CD14-positive monocyte (primary cell): ENCODE measurements at regions not wholly inside any gene's neighbourhood (a gene's known extent, or its start where the extent isn't known, plus 50 kb on each side); places are given as distances from the start of the nearest gene placed in this dataset.

Experiments used
- DNase-seq, 3 donors: peaks; one replicate each; pipeline ENCODE4 v3.0.0-alpha.2; 2011 to 2022
- H2AFZ ChIP-seq: 2 replicates; pipeline ENCODE4 v1.6.0; 2012; ENCODE audit warnings: mild to moderate bottlenecking, low read depth, low read length, inconsistent platforms; ENCODE audit not compliant: insufficient read depth, poor library complexity, severe bottlenecking
- H3K27ac ChIP-seq, 2 donors: 1 replicate in 1 of 2; 2 replicates in 1 of 2; pipeline ENCODE4 v1.5.1; 2012 to 2013; ENCODE audit warnings: low read length in 2 of 2, control low read depth in 1 of 2, inconsistent platforms in 1 of 2, low read depth in 1 of 2, mild to moderate bottlenecking in 1 of 2
- H3K27me3 ChIP-seq, 2 donors: one replicate each; pipeline versions ENCODE4 v1.6.0 to v1.6.1; 2011 to 2013; ENCODE audit warnings: low read length in 2 of 2; ENCODE audit not compliant: control insufficient read depth in 2 of 2, insufficient read depth in 2 of 2
- H3K36me3 ChIP-seq, 2 donors: replicated peaks in 1 of 2; 1 replicate in 1 of 2; 2 replicates in 1 of 2; pipeline versions ENCODE4 v1.5.1 to v1.6.1; 2012 to 2013; ENCODE audit warnings: low read length in 2 of 2, control low read depth in 1 of 2, inconsistent platforms in 1 of 2, mild to moderate bottlenecking in 1 of 2; ENCODE audit not compliant: insufficient read depth in 2 of 2, control insufficient read depth in 1 of 2
- H3K4me1 ChIP-seq, 2 donors: 1 replicate in 1 of 2; 2 replicates in 1 of 2; pipeline versions ENCODE4 v1.5.1 to v1.6.1; 2012 to 2013; ENCODE audit warnings: low read length in 2 of 2, control low read depth in 1 of 2, inconsistent platforms in 1 of 2, mild to moderate bottlenecking in 1 of 2, moderate library complexity in 1 of 2; ENCODE audit not compliant: insufficient read depth in 2 of 2, control insufficient read depth in 1 of 2
- H3K4me2 ChIP-seq: replicated peaks from 2 replicates; pipeline ENCODE3; 2012; ENCODE audit warnings: low read length, moderate library complexity, mild to moderate bottlenecking; ENCODE audit not compliant: poor library complexity, severe bottlenecking; ENCODE audit errors: extremely low read depth
- H3K4me3 ChIP-seq, 3 experiments: fragments of 200-600 bp in 1 of 3; sonication (generic) in 1 of 3; replicated peaks in 1 of 3; 1 replicate in 2 of 3; 2 replicates in 1 of 3; pipeline ENCODE4 v1.5.1; 2011 to 2013; ENCODE audit warnings: low read length in 3 of 3, mild to moderate bottlenecking in 3 of 3, control low read depth in 2 of 3, low read depth in 2 of 3, inconsistent platforms in 1 of 3, moderate library complexity in 1 of 3
- H3K79me2 ChIP-seq: 2 replicates; pipeline ENCODE4 v1.6.0; 2012; ENCODE audit warnings: mild to moderate bottlenecking, control low read depth, inconsistent platforms, low read length, moderate library complexity; ENCODE audit not compliant: insufficient read depth
- H3K9ac ChIP-seq: 2 replicates; pipeline ENCODE4 v1.6.0; 2017; ENCODE audit warnings: low read length, mild to moderate bottlenecking; ENCODE audit not compliant: insufficient read depth, poor library complexity, severe bottlenecking
- H3K9me3 ChIP-seq, 2 donors: replicated peaks in 1 of 2; 1 replicate in 1 of 2; 2 replicates in 1 of 2; pipeline versions ENCODE4 v1.5.1 to v1.6.1; 2012 to 2013; ENCODE audit warnings: low read length in 2 of 2, control low read depth in 1 of 2; ENCODE audit not compliant: control insufficient read depth in 1 of 2, insufficient read depth in 1 of 2
- H4K20me1 ChIP-seq: 2 replicates; pipeline ENCODE4 v1.6.0; 2012; ENCODE audit warnings: mild to moderate bottlenecking, low read length, control low read depth, moderate library complexity; ENCODE audit not compliant: insufficient read depth
- H3K27ac Mint-ChIP-seq, 7 donors: one replicate each; pipeline ENCODE4 v1.8.0; 2020; ENCODE audit warnings: mild to moderate bottlenecking in 7 of 7, mixed read lengths in 7 of 7, moderate library complexity in 6 of 7, inconsistent platforms in 2 of 7
- H3K27me3 Mint-ChIP-seq, 3 donors: one replicate each; pipeline ENCODE4 v1.8.0; 2021 to 2022; ENCODE audit warnings: low read depth in 3 of 3, mild to moderate bottlenecking in 3 of 3, mixed read lengths in 3 of 3, moderate library complexity in 3 of 3, inconsistent platforms in 1 of 3
- H3K36me3 Mint-ChIP-seq, 2 donors: one replicate each; pipeline ENCODE4 v1.8.0; 2020; ENCODE audit warnings: mixed read lengths in 2 of 2, inconsistent platforms in 1 of 2, mild to moderate bottlenecking in 1 of 2
- H3K4me1 Mint-ChIP-seq: one replicate; pipeline ENCODE4 v1.8.0; 2020; ENCODE audit warnings: mild to moderate bottlenecking, mixed read lengths
- H3K4me3 Mint-ChIP-seq, 2 donors: one replicate each; pipeline ENCODE4 v1.8.0; 2020; ENCODE audit warnings: mild to moderate bottlenecking in 2 of 2, mixed read lengths in 2 of 2, moderate library complexity in 1 of 2
- H3K9me3 Mint-ChIP-seq, 7 donors: one replicate each; pipeline ENCODE4 v1.8.0; 2020 to 2022; ENCODE audit warnings: mixed read lengths in 7 of 7, mild to moderate bottlenecking in 6 of 7, moderate library complexity in 6 of 7, inconsistent platforms in 2 of 7
- WGBS: methylation state at CpG from one replicate; pipeline ENCODE4 v1.1.5; 2013; ENCODE audit warnings: missing lambda C conversion rate; ENCODE audit not compliant: insufficient coverage; 5-methylcytosine and 5-hydroxymethylcytosine counted together
- intact Hi-C, 2 donors: fragments of 100-400 bp; cut with micrococcal nuclease; formaldehyde crosslinking; loops; one replicate each; pipeline versions ENCODE4 v1.15.0 to v1.15.1; 2023
- TF ChIP-seq, protein P1 (sequence below): fragments of 200-600 bp; IDR thresholded peaks from one replicate; pipeline ENCODE4 v1.8.0; 2022; ENCODE audit warnings: antibody characterized with exemption, mild to moderate bottlenecking

GRCh38 chr22:49598338-49598737 is 229.3 kb downstream of the BRD1 start:
- H3K27me3 Mint-ChIP-seq: peaks cover 0 to 2% (median 1%) of the 10 kb centered on the region in 3 donors
- peaks cover 10 to 28% of the 10 kb centered on the region in 2 donors for H3K36me3 ChIP-seq
- peaks cover 22 to 31% of the 10 kb centered on the region in 2 donors for H3K4me1 ChIP-seq
- peaks cover 10% of the 10 kb centered on the region for H3K4me1 Mint-ChIP-seq
- H3K4me3 Mint-ChIP-seq: no peak overlapping the region
- H3K9ac ChIP-seq: no peak overlapping the region
- peaks cover 15 to 19% of the 10 kb centered on the region in 2 donors for H3K36me3 Mint-ChIP-seq
- DNase-seq: no peak
- H3K4me2 ChIP-seq: no peak overlapping the region
- intact Hi-C loops: no loop called here
- H3K27ac Mint-ChIP-seq: no peak overlapping the region
- H4K20me1 ChIP-seq: peaks cover 39% of the 10 kb centered on the region
- H3K4me3 ChIP-seq: no peak overlapping the region
- WGBS: 93% methylated on average over 8 of the region's 9 CpGs
- no peak overlapping the region for H3K27ac ChIP-seq
- H3K9me3 ChIP-seq: no peaks in the 10 kb centered on the region
- H3K9me3 Mint-ChIP-seq: peaks cover 0 to 3% (median 0%) of the 10 kb centered on the region in 7 donors
- no peak overlapping the region for H2AFZ ChIP-seq
- TF ChIP-seq, protein P1, sequence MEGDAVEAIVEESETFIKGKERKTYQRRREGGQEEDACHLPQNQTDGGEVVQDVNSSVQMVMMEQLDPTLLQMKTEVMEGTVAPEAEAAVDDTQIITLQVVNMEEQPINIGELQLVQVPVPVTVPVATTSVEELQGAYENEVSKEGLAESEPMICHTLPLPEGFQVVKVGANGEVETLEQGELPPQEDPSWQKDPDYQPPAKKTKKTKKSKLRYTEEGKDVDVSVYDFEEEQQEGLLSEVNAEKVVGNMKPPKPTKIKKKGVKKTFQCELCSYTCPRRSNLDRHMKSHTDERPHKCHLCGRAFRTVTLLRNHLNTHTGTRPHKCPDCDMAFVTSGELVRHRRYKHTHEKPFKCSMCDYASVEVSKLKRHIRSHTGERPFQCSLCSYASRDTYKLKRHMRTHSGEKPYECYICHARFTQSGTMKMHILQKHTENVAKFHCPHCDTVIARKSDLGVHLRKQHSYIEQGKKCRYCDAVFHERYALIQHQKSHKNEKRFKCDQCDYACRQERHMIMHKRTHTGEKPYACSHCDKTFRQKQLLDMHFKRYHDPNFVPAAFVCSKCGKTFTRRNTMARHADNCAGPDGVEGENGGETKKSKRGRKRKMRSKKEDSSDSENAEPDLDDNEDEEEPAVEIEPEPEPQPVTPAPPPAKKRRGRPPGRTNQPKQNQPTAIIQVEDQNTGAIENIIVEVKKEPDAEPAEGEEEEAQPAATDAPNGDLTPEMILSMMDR: no peak
- H3K27me3 ChIP-seq: no peaks in the 10 kb centered on the region
- H3K79me2 ChIP-seq: peaks cover 15% of the 10 kb centered on the region

- Mint-ChIP-seq H3K36me3 (peaks cover 11 to 14% of the 10 kb centered on the region in 2 donors), H3K27ac (no peak overlapping the region), H3K4me1 (peaks cover 10% of the 10 kb centered on the region), H3K27me3 (peaks cover 0 to 1% (median 0%) of the 10 kb centered on the region in 3 donors), H3K4me3 (no peak overlapping the region), H3K9me3 (peaks cover 0 to 3% (median 0%) of the 10 kb centered on the region in 7 donors)
- Histone ChIP-seq H3K9ac (no peak overlapping the region), H3K4me3 (no peak overlapping the region), H3K79me2 (peaks cover 15% of the 10 kb centered on the region), H3K4me1 (peaks cover 22 to 31% of the 10 kb centered on the region in 2 donors), H3K27me3 (no peaks in the 10 kb centered on the region), H4K20me1 (peaks cover 45% of the 10 kb centered on the region), H3K4me2 (no peak overlapping the region), H3K27ac (no peak overlapping the region), H3K9me3 (no peaks in the 10 kb centered on the region), H2AFZ (no peak overlapping the region), H3K36me3 (peaks cover 10 to 25% of the 10 kb centered on the region in 2 donors)
- TF ChIP-seq, protein P1: no peak
- DNase-seq: no peak
- intact Hi-C loops: no loop called here
- WGBS: 100% methylated on average over 1 of the region's 2 CpGs
These were observed 230.1 kb downstream of the BRD1 start for GRCh38 chr22:49597428-49598039.
